GM12878 (cell line): ENCODE measurements at regions not wholly inside any gene's neighbourhood (a gene's known extent, or its start where the extent isn't known, plus 50 kb on each side); places are given as distances from the start of the nearest gene placed in this dataset.

ENCODE experiments used
- ATAC-seq: fragments of 200-7000 bp; cut with Tn5 transposase; 3 replicates; pipeline ENCODE4 v1.9.1; 2020; ENCODE audit warnings: mild to moderate bottlenecking, moderate library complexity
- BruUV-seq: library from RNA; stranded (reverse); fragments of 400-500 nt; replicated peaks from 2 replicates; lab custom pipeline; 2021; lab: Mats Ljungman, UMichigan
- CTCF ChIA-PET: fragments of 300-600 bp; sonication (Branson Sonifier 250); formaldehyde crosslinking; extraction: SDS; loops from one replicate; lab custom pipeline; 2021; ENCODE audit warnings: inconsistent platforms; lab: Yijun Ruan, JAX
- POLR2A ChIA-PET: fragments of 350-600 bp; formaldehyde crosslinking; extraction: SDS; loops from one replicate; lab custom pipeline; 2021; ENCODE audit warnings: inconsistent platforms; lab: Charles Lee
- RAD21 ChIA-PET: fragments of 300-600 bp; sonication (Branson Sonifier 250); formaldehyde crosslinking; loops from one replicate; lab custom pipeline; 2023; ENCODE audit warnings: antibody characterized with exemption; ENCODE audit not compliant: unreplicated experiment; lab: Charles Lee
- SMC1A ChIA-PET: fragments of 300-600 bp; sonication (Branson Sonifier 250); formaldehyde crosslinking; loops from one replicate; lab custom pipeline; 2023; ENCODE audit not compliant: unreplicated experiment, uncharacterized antibody; lab: Charles Lee
- DNase-seq: peaks from one replicate; pipeline ENCODE4 v3.0.0-alpha.2; 2011; ENCODE audit warnings: low read depth, low spot score
- FAIRE-seq: peaks from 3 replicates; lab custom pipeline; 2011; peaks lifted over from hg19 to GRCh38; lab: Jason Lieb, UNC
- H2AFZ ChIP-seq: 2 replicates; pipeline ENCODE4 v1.6.0; 2011; ENCODE audit warnings: low read depth, low read length, control low read depth; ENCODE audit not compliant: control insufficient read depth
- H3K27ac ChIP-seq: 2 replicates; pipeline ENCODE4 v1.5.1; 2011; ENCODE audit warnings: control low read depth; ENCODE audit not compliant: control insufficient read depth, insufficient read depth
- H3K27me3 ChIP-seq, 2 experiments: replicated peaks in 1 of 2; 2 replicates each; pipeline versions ENCODE4 v1.6.0 to v1.6.1; 2011; ENCODE audit warnings: low read length in 1 of 2; ENCODE audit not compliant: control insufficient read depth in 2 of 2, insufficient read depth in 2 of 2
- H3K36me3 ChIP-seq, 2 experiments: 2 replicates each; pipeline ENCODE4 v1.5.1; 2011; ENCODE audit warnings: low read length in 1 of 2; ENCODE audit not compliant: control insufficient read depth in 2 of 2, insufficient read depth in 2 of 2
- H3K4me1 ChIP-seq: 2 replicates; pipeline ENCODE4 v1.6.1; 2011; ENCODE audit warnings: mild to moderate bottlenecking, low read length, moderate library complexity, mixed read lengths; ENCODE audit not compliant: control insufficient read depth, insufficient read depth
- H3K4me2 ChIP-seq: 2 replicates; pipeline ENCODE4 v1.6.0; 2011; ENCODE audit warnings: control low read depth; ENCODE audit not compliant: control insufficient read depth, insufficient read depth
- H3K4me3 ChIP-seq: fragments of 200-600 bp; sonication (generic); 2 replicates; pipeline ENCODE4 v1.5.1; 2016
- H3K79me2 ChIP-seq: 2 replicates; pipeline ENCODE4 v1.6.0; 2011; ENCODE audit warnings: low read length; ENCODE audit not compliant: control insufficient read depth, insufficient read depth
- H3K9ac ChIP-seq: 2 replicates; pipeline ENCODE4 v1.8.0; 2011; ENCODE audit warnings: low read length, control low read depth, mixed read lengths; ENCODE audit not compliant: control insufficient read depth, insufficient read depth
- H3K9me3 ChIP-seq: replicated peaks from 3 replicates; pipeline ENCODE4 v1.5.1; 2011; ENCODE audit warnings: mild to moderate bottlenecking, low read length; ENCODE audit not compliant: control insufficient read depth, insufficient read depth
- H4K20me1 ChIP-seq: 2 replicates; pipeline ENCODE4 v1.6.0; 2011; ENCODE audit not compliant: control insufficient read depth, insufficient read depth
- CBFB ChIP-seq: IDR thresholded peaks from 2 replicates; pipeline ENCODE4 v1.6.1; 2016; ENCODE audit warnings: antibody characterized with exemption, low read depth
- CHD1 ChIP-seq: IDR thresholded peaks from 2 replicates; pipeline ENCODE4 v1.6.1; 2012; ENCODE audit warnings: low read depth, low read length, improper control_type of control experiment
- GATAD2B ChIP-seq: fragments of 450-650 bp; conservative IDR thresholded peaks from 2 replicates; pipeline ENCODE4 v1.6.1; 2017; ENCODE audit warnings: low read depth, mild to moderate bottlenecking, moderate library complexity
- HDGF ChIP-seq: fragments of 450-650 bp; IDR thresholded peaks from 2 replicates; pipeline ENCODE4 v1.6.1; 2016; ENCODE audit warnings: antibody characterized with exemption
- IRF3 ChIP-seq: fragments of 450-650 bp; IDR thresholded peaks from 2 replicates; pipeline ENCODE4 v1.6.1; 2014; ENCODE audit warnings: mild to moderate bottlenecking
- NBN ChIP-seq: fragments of 450-650 bp; IDR thresholded peaks from 2 replicates; pipeline ENCODE4 v1.6.1; 2016
- NFXL1 ChIP-seq: fragments of 450-650 bp; IDR thresholded peaks from 2 replicates; pipeline ENCODE4 v1.6.1; 2017; ENCODE audit warnings: antibody characterized with exemption, mild to moderate bottlenecking, borderline replicate concordance
- NFYA ChIP-seq: IDR thresholded peaks from 2 replicates; pipeline ENCODE4 v1.6.1; 2011; ENCODE audit warnings: low read depth, mild to moderate bottlenecking, low read length, improper control_type of control experiment, borderline replicate concordance
- POLR2A ChIP-seq: IDR thresholded peaks from 2 replicates; pipeline ENCODE4 v1.6.1; 2011; ENCODE audit warnings: low read depth, mild to moderate bottlenecking, low read length
- SMAD1 ChIP-seq: fragments of 450-650 bp; IDR thresholded peaks from 2 replicates; pipeline ENCODE4 v1.6.1; 2018; ENCODE audit warnings: mild to moderate bottlenecking, low read depth; ENCODE audit not compliant: partially characterized antibody
- USF2 ChIP-seq: IDR thresholded peaks from 2 replicates; pipeline ENCODE4 v1.6.1; 2011; ENCODE audit warnings: low read depth, low read length, improper control_type of control experiment, borderline replicate concordance
- YBX1 ChIP-seq: fragments of 450-650 bp; IDR thresholded peaks from 2 replicates; pipeline ENCODE4 v1.6.1; 2016; ENCODE audit warnings: antibody characterized with exemption
- ZBED1 ChIP-seq: IDR thresholded peaks from 2 replicates; pipeline ENCODE4 v1.6.1; 2016; ENCODE audit warnings: borderline replicate concordance
- ZBTB11 ChIP-seq: fragments of 450-650 bp; formaldehyde crosslinking; IDR thresholded peaks from 2 replicates; pipeline ENCODE4 v1.5.0; 2022; ENCODE audit warnings: mild to moderate bottlenecking, missing genetic modification characterization
- ZBTB4 ChIP-seq: fragments of 450-650 bp; formaldehyde crosslinking; IDR thresholded peaks from 2 replicates; pipeline ENCODE4 v1.4.0; 2022; ENCODE audit warnings: mild to moderate bottlenecking, moderate library complexity
- WGBS: methylation state at CpG from one replicate; pipeline ENCODE4 v1.1.6; 2016; ENCODE audit warnings: low lambda C conversion rate; ENCODE audit not compliant: insufficient replicate concordance, insufficient coverage; ENCODE audit errors: missing lambda C conversion rate; 5-methylcytosine and 5-hydroxymethylcytosine counted together
- in situ Hi-C: fragments of 300-500 bp; cut with MboI; formaldehyde crosslinking; loops from 9 replicates; pipeline ENCODE4 v1.14.3; 2018; ENCODE audit warnings: mixed read lengths
- intact Hi-C: fragments of 100-400 bp; cut with micrococcal nuclease; formaldehyde crosslinking; loops from one replicate; pipeline ENCODE4 v1.14.2; 2022; ENCODE audit not compliant: unreplicated experiment

- TF ChIP-seq YBX1 (no peak), ZBED1 (no peak), NFXL1 (no peak), ZBTB11 (CRISPR knock-in tag) (no peak), USF2 (no peak)
These were observed 89.2 kb downstream of the MICALL2 start (continued) for GRCh38 chr7:1369916-1370657.

- H4K20me1 ChIP-seq = no peaks in the 10 kb centered on the region
- no peak for ATAC-seq
- RAD21 ChIA-PET = no interaction called here
- no peak for DNase-seq
- WGBS = 63% methylated on average over 8 of the region's 9 CpGs
- no TSS peak for BruUV-seq
- CTCF ChIA-PET = no interaction called here
- no peak overlapping the region for H3K4me2 ChIP-seq
- 0 out of 4 replicates have a peak, but pooled peaks cover 0 to 3% of the 10 kb centered on the region in 2 experiments for H3K27me3 ChIP-seq
- H3K4me3 ChIP-seq = no peak overlapping the region
- FAIRE-seq = no peak
- SMC1A ChIA-PET = no interaction called here
- H3K27ac ChIP-seq = no peak overlapping the region
- H3K36me3 ChIP-seq = no peaks in the 10 kb centered on the region
- no peaks in the 10 kb centered on the region; the same call in 2 of the 3 replicates for H3K9me3 ChIP-seq
- POLR2A ChIA-PET = no interaction called here
- no peaks in the 10 kb centered on the region for H3K79me2 ChIP-seq
- no peaks in the 10 kb centered on the region for H3K4me1 ChIP-seq
- H3K9ac ChIP-seq = no peak overlapping the region
- in situ Hi-C loops (no loop called here), intact Hi-C loops (no loop called here)
- H2AFZ ChIP-seq = no peak overlapping the region
- no peak for TF ChIP-seq CBFB
- TF ChIP-seq IRF3 = no peak
- no peak for TF ChIP-seq HDGF
- TF ChIP-seq YBX1 = no peak
- no peak for TF ChIP-seq SMAD1
- no peak for TF ChIP-seq NFYA
- TF ChIP-seq GATAD2B = no peak
- TF ChIP-seq NBN = no peak
- no peak for TF ChIP-seq CHD1
- no peak for TF ChIP-seq ZBTB4 (CRISPR knock-in tag)
- no peak for TF ChIP-seq POLR2A
These were observed 88.5 kb downstream of the MICALL2 start for GRCh38 chr7:1370738-1371137.
